DMS153 (cell line): ENCODE measurements at regions not wholly inside any gene's neighbourhood (a gene's known extent, or its start where the extent isn't known, plus 50 kb on each side); places are given as distances from the start of the nearest gene placed in this dataset.

Experiments used
- DNase-seq: peaks from one replicate; lab custom pipeline; 2025; lab: John Stamatoyannopoulos, UW

DNA sequence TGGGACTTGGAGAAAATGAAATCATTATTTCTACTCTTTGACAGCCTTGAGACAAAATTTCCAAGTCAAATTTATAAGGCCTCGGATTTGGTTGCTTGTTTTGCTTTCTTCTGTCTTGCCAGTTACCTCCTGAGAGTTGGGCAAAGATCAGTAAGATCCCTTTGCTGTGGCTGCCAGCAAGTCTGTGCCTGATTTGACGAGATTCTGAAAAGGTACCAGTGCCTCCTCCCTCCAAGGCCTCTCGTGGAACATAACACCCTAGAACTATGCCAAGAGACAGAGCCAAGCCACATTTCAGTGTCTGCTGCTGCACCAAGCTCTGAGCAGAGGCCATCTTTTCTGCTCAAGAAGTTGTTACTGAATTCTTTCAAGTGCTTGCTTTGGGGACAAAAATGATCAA lies 61.0 kb downstream of the GTPBP8 start:
- DNase-seq = no peak

DNA sequence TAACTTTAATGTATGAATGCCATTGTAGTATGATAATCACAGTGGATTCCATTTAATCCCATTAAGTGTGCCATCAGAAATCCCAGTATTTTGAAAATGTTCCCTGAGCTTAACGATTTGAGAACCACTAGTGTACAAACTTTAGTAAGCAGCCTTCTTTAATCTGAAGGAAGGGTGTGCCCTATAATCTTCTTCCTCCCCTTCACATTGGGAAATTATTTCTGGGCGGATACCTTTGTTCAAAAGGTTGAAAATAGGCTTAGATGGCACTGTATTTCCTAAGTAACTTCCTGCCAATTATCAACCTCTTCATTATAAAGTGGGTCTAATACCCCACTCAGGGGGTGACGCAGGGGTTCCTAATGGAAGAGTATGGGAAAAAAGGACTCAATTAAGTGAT lies 62.4 kb downstream of the GTPBP8 start:
- DNase-seq = no peak

DNA sequence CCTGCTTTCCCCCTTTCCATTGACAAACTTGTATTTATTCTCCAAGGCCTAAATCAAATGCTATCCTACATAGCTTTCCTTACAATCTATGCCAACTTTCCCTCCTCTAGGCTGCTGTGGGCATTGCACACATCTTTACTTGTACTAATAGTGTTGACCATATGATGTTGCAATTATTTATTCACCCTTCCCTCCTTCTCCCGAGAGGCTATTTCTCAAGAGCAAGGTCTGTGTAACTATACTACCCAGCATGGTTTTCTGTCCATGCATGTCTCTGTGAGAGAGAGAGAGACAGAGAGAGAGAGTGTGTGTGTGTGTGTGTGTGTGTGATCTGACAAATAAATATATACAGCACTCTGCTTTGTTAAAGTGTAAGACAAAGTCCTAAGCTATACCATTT lies 63.8 kb downstream of the GTPBP8 start:
- DNase-seq = peak; percentile 1

DNA sequence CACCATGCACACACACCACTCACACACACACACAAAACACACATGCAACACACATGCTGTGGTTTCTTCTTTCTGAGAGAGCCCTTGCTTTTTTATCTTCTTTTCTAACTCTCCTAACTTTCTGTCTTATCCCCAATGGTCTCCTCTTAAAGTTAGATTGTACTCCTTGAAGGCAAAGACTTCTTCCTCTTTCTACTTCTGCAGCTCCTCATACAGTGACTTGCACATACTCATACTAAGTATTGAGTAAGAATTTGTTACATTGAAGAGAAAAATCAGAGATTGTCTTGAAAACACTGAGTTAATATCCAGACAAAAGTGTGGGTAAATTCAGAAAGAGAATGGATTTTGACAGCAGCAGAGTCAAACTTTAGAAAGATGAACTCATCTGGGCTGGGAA lies 64.4 kb downstream of the GTPBP8 start:
- no peak for DNase-seq

DNA sequence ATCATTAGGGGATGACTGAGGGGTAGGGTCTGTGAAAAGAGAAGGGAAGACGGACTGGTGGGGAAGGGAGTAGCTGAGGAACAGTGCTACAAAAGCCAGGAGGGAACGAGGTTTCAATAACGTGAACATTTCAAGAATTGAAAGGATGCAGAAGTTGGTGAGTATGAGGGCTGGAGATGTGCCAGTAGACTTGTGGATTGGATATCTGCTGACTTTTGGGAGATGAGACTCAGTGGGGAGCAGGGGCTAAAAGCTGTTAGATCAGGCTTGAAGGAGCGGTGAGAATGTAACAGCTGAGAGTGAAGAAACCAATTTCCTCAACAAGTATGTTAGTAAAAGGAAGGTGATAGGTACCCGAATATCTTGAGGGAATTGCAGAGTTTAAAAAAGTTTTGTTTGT lies 65.2 kb downstream of the GTPBP8 start:
- no peak for DNase-seq

DNA sequence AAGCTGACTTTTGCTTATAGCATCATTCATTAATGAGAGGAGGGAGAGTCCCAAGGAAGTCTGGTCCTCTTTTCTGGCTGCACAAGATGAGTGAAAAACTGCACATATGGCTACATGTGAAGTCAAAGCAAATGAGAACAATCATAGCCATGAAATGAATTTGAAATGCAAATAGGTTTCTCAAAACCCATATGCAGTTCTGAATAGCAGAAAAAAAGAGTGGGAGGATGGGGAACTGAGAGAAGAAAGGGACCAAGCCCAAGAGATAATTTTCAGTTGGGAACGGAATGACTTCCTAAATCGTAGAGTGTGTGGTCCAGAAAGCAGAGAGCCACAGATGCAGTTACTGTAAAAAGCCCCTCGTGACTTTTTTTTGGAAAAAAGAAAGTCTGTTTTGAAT lies 66.3 kb downstream of the GTPBP8 start:
- DNase-seq = no peak

DNA sequence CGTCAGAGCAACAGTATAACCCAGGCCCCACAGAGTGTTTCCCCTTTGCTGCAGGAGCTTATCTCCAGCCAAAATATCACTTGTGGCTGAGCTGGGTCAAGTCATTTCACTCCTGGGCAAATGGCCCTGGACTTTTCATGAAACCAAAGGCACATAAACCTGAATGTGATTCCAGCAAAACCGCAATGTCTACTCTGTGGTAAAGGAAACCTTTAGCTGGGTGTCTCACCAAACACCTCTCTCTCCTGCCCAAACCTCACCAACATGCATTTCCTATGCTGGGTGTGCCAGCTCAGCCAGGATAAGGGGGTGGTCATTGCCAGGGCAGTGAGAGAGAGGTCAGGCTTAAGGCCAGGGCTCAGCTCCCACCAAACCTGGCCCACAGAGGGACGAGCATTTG lies 67.4 kb downstream of the GTPBP8 start:
- no peak for DNase-seq

DNA sequence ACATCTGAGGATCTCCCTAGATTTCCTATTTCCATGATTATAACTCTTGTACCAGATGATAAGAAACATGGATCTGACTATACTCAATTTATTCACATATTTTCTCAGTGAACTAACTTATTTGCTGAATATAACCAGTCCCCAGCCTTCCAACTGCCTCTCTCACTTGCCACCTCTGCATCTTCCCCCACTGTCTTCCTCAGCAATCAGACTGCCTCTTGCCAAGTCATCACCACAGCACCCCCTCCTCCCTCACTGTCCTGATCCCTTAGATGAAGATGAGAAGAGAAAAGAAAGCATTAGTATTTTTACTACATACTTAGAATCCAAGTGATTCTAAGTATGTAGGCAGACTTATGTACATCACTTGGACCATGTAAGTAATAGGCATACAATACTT lies 71.9 kb downstream of the GTPBP8 start:
- no peak for DNase-seq

DNA sequence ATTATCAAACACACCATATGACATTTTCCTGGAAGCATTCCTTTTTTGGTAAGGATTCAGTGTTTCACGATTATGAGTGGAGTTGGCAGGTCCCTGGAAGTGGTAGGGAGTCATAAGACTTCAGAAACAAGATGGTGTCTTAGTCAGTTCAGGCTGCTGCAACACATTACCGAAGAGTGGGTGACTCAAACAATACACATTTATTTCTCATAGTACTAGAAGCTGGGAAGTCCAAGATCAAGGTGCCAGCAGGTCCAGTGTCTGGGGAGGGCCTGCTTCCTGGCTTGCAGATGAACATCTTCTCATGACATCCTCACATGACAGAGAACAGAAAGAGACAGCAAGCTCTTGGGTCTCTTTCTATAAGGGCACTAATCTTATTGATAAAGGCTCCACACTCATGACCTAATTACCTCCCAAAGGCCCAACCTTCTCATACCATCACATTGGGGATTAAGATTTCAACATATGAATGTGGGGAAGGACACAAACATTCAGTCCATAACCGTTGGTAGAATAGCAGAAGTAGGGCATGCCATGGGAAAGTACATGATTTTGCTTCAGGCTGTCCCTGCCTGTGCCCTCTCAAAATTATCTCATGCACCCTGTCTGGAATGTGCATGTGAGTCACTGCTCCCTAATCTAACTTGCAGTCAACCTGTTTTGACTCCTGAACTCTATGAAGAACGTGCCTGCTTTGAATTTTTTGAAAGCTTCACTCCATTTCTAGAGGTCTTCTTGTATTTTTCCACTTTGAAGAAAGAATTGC lies 72.5 kb downstream of the GTPBP8 start:
- DNase-seq = no peak

DNA sequence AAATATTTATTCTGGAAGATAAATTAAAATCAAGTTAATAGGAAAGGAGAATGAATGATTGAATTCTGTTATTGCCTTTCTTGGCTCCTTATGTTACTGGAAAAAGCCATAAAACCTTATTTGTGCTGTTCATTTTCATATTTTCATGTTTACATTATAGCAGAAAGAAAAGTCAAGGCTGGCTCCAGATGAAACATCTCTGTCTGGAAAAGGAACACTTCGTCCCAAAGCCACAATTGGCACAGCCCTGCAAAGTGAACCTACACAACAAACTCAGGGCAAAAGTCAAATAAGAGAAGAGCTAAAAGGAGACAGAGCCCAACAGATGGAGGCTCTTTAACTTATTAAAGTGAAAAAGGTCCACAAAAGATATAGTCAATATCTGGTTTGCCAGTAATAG lies 73.4 kb downstream of the GTPBP8 start:
- no peak for DNase-seq

DNA sequence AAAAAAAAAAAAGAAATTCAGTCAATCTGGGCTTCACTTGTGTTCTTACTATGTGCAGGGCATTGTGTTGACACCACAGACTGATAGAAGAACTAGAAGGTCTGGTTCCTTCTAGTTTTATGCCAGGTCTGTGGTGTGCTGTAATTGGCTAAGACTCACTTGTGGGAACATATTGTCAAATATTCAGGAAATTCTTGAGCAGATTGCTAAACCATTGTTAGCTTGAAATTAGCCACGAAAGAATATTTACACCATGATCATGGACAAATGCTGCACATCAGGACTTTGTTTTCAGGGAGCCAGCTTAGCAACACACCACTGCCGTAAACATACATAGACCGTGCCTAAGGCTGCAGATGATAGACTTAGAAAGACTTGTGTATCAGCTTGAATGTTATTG lies 74.6 kb downstream of the GTPBP8 start:
- no peak for DNase-seq

DNA sequence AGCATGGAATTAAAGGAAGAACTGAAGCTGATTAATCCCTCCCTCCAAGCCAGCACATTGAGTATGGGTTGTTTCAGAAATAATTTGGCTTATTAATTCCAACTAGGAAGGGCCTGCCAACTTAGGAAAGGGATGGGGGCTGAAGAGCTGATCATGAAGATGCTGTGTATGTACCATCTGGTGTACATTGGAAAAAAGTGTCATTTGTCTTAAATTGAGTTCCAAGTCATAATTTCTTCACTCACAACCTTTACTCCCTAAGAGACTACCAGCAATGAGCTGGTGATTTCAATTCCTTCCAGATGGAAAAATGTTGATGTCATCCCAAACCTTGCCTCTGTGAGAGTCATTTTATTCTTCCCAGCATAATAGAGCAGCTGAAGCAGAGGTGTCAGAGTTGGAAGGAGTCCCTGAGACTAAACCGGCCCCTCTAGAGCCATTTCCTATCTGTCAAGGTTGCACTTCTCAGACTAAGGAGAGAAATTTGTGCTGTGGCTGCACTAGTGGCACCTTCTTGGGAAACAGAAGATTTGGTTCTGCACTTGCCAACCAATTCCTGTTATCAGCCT lies 79.4 kb downstream of the GTPBP8 start:
- DNase-seq = no peak

DNA sequence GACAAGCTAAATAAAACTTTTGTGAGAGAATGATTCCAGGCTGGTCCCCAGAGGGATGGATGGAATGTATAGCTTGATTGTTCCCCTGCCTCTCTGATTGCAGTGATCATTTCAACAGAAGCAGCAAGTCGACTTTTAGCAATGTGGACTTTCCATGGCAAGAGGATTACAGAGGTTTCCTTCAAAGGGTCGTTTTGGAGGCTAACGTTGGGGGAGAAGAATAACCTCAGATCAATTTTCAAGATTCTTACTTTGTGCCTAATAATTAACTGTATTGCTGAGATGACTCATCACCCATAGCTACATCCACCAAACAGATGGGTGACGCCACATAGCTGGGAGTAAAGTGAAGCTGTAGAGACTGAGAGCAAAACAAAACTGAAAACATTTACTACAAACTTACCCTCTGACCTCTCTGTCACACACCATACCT lies 79.9 kb downstream of the GTPBP8 start:
- DNase-seq = no peak

DNA sequence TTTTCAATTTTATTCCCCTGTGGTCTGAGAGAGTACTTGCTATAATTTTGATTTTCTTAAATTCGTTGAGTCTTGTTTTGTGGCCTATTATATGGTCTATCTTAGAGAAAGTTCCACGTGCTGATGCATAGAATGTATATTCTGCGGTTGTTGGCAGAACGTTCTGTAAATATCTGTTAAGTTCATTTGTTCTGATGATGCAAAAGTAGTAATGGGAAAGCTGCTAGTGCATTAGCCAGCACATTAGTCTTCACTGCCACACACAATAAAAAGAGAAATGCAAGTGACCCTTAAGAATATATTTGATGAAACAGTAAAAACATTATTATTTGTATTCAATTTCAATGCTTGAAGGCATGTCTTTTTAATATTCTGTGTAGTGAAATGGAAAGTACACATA lies 84.8 kb downstream of the GTPBP8 start:
- DNase-seq = no peak

DNA sequence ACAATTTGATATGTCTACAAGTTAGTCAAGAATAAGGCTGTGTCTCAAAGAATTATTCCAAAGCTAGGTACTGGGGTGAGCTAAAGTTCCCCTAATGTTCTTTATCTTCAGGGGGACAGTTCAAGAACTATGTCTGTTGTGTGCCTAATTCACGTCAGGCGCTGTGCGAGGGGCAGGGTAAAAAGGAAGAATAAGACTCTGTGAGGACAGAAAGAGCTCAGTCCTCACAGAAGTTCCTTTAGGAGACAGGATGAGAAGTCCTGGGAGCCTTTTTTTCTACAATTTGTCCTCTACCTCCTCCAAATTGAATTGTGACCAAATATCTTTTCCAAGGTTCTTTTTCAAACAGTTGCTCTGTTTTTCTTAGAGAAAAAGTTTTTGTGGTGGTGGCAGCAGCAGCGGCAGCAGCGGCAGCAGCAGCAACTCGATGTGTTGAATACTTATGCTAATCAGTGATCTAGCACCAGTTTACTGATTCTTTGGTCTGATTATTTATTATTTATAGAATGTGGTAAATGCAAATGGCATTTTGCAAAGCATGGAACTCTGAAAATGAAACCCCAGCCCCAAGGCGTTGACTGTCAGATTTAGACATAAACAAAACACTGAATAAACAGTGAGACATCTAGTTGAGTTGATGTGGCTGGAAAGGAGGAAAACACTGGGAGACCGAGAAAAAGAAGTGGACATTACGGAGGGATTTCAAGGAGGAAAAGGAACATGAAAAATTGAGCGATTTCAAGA lies 88.6 kb downstream of the GTPBP8 start:
- DNase-seq = no peak

DNA sequence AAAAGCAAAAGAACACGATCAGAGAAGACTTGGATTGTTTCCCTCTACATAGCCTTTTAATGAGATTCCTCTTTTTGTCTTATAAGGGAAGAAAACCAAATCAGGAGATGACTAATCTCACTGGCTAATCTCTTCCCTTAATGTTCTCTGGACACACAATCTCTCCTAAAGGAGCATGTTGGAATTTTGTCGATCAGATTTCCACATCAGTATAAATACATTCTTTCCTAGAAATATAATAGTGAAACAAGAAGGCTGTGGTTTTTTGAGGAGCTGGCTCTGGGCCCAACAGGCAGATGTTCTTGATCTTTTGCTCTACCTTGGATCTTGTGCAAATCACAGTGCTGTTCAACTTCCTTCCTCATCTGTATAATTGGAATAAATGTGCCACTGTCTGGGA lies 94.0 kb downstream of the GTPBP8 start:
- DNase-seq = no peak

DNA sequence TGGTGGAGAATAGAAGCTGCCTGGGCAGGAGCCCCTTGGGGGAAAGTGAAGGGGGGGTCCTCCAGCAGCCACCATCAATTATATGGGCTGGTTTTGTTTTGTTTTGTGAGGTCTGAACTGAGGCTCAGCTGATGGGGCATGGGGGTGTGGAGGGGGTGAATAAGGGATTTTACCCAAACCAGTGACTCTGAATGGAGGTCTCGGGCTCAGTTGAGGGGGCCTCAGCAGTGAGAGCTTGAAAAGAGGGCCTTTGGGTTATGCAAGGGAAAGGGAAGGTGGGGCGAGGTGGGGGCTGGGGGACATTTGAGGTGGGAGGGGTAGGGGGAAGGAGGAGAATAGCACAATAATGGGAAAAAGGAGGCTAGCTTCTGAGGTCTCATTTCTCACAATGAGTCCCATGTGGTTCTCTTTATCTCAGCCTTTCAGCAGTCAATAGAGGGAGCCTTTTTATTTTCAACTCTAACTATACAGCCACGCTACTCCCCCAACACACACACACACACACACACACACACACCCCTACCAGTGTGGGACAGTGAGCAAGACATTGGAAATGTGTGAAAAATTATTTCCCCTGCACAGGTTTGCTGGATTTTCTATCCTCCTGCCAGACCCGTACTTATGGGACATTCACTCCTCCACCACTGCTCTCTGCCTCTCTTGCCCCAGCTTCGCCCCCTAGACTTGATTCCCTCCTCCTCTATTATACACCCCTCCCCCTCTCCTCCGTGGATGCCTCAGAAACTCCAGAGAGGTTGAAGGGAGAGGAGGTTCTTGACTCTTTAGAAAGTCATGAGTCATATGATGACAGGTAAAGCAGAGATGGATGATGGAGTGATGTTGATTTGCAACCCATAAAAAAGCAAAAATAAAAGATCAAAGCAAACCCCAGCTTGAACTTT lies 96.0 kb downstream of the GTPBP8 start:
- DNase-seq = no peak

DNA sequence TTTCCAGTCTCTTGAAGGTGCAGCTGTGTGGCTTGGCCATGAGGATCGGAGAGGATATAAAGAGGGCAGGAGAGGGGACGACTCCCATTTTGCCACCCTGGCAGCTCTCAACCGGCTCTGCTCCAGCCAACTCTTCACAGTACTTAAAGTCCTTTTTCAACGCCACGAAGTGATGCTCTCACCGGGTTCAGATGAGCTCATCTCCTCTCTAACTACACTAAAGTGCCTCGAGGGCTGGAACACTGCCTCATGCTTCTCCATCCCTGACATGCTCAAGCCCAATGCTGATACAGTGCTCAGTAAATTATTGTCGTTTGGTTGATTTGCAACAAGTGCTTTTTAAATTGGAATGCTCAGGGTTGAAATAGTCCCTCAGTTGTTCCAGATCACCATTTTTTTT lies 97.8 kb downstream of the GTPBP8 start:
- DNase-seq = no peak

DNA sequence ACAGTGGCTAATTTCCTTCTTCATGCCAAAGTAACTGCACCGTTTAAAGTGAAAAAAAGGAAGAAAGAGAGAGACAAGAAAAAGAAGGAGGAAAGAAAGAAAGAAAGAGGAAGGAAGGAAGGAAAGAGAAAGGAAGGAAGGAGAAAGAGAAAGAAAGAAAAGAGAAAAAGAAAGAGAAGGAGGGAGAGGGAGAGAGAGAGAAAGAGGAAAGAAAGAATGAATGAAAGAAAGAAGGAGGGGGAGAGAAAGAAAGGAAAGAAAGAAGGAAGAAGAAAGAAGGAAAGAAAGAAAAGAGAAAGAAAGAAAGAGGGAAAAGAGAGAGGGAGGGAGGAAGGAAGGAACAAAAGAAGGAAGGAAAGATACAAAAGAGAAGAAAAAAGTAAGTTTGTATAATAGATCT lies 100.6 kb downstream of the GTPBP8 start:
- no peak for DNase-seq

DNA sequence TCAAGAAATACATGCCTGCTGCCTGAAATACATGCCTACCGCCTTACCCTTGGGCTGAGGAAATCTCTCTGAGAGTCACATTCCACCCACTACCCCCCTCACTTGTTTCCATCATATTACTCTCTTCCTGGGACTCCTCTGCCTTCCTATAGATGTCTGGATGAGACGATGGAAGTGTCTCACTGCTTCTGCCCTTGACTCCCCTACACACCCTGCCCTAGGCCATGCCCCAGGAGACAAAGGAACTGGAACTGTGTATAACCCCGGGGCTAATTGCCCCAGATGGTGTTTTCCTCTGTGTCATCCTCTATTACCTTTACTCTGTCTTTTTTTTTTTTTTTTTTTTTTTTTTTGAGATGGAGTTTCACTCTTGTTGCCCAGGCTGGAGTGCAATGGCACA lies 102.0 kb downstream of the GTPBP8 start:
- DNase-seq = no peak

DNA sequence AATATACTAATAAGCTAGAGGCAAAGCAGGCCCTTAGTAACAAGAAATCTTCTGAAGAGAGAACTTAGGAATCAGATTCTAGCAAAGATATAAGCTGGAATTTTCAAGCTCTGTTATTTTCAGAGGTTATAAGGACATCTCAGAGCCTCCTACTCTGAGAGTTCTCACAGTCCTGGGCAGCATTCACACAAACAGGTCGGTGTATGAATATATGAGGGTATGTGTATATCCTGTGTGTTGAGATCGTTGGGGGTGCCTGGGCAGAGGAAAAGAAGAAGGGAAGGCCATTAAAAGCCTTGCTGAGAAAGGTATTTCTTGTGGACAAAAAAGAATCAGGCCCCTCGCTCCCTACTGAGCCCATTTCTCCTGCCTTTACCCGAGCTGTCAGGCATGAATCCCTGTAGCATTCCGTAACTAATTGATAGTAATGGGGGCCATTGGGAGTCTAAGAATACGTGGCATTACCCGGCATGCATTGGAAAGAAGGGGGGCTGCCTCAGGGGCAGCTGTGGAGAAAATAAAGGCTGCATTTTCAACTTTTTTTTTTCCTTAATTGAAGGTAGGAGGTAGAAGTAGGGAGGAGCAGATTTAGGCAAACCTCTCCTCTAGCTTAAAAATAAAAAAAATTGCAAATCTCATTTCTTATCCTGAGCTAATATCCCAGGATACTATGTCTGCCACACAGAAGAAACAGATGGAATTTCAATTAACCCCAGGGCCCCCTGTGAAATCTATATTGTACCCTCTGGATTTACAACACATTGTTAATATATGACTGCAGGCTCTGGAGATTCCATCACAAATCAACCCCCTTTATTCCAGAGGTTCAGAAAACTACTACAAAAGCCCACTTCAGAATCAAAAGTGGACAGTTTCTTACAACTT lies 103.8 kb downstream of the GTPBP8 start:
- DNase-seq = no peak
